Pancreas (tissue), 10 donors: ENCODE measurements at regions not wholly inside any gene's neighbourhood (a gene's known extent, or its start where the extent isn't known, plus 50 kb on each side); places are given as distances from the start of the nearest gene placed in this dataset.
"Not testable (repeated sequence)": the region's sequence is repeated elsewhere in the genome, so short reads cannot be mapped to it uniquely, and the experiment has no call there.

Source experiments
- ATAC-seq, 4 donors: fragments of 200-7000 bp; cut with Tn5 transposase; one replicate each; pipeline versions ENCODE4 v1.8.0 to v1.9.1; 2020; ENCODE audit warnings: mild to moderate bottlenecking in 4 of 4, moderate library complexity in 4 of 4
- DNase-seq, 6 donors: peaks; one replicate each; pipeline ENCODE4 v3.0.0-alpha.2; 2020
- FAIRE-seq: peaks from 2 replicates; lab custom pipeline; 2012; peaks lifted over from hg19 to GRCh38; lab: Jason Lieb, UNC
- H3K27ac ChIP-seq, 4 donors: fragments of 200-600 bp; sonication (generic); 1 replicate in 3 of 4; 2 replicates in 1 of 4; pipeline versions ENCODE4 v1.5.0 to v1.8.0; 2020
- H3K27me3 ChIP-seq, 4 donors: fragments of 200-600 bp; one replicate each; pipeline ENCODE4 v1.8.0; 2021
- H3K36me3 ChIP-seq, 3 donors: fragments of 200-600 bp; sonication (generic) in 1 of 3; one replicate each; pipeline versions ENCODE4 v1.5.0 to v1.8.0; 2020 to 2021
- H3K4me1 ChIP-seq, 3 donors: fragments of 200-600 bp; one replicate each; pipeline ENCODE4 v1.8.0; 2021
- H3K4me3 ChIP-seq, 4 donors: fragments of 200-600 bp; sonication (generic) in 2 of 4; one replicate each; pipeline versions ENCODE4 v1.5.0 to v1.8.0; 2020 to 2021
- H3K9me3 ChIP-seq, 4 donors: fragments of 200-600 bp; one replicate each; pipeline ENCODE4 v1.8.0; 2021
- WGBS, 2 donors: extraction: QIAGEN DNeasy Blood & Tissue Kit; methylation state at CpG; one replicate each; pipeline ENCODE4 v1.1.7; 2013; 5-methylcytosine and 5-hydroxymethylcytosine counted together
- intact Hi-C, 3 donors: fragments of 100-400 bp; cut with DNase I; formaldehyde crosslinking; loops; one replicate each; pipeline versions ENCODE4 v1.11.1 to v1.14.2; 2022
- TF ChIP-seq, protein P1 (sequence below), 4 donors: fragments of 200-600 bp; sonication (generic) in 3 of 4; IDR thresholded peaks; one replicate each; pipeline versions ENCODE4 v1.5.0 to v1.8.0; 2021; ENCODE audit warnings: antibody characterized with exemption in 4 of 4
- donor health status: healthy with polysubstance abuse.
- donor health status: DM: no; HTN: no; CAD: no; lungs with moderate emphysema.
- donor health status: DM: no; HTN: no; CAD: no.
- donor health status: control.
- donor health status: control.
- donor health status: Bipolar disorder and iron deficiency.
- donor health status: DM: yes; HTN: yes; CAD: no.
- donor health status: DM: no; HTN: no; CAD: no.
- donor health status: DM: no; HTN: no; CAD: no.
- donor health status: DM: yes; HTN: yes; CAD: no.

GRCh38 chr21:27548486-27548885, 581.6 kb upstream of the ADAMTS5 start:
- 65 to 72% methylated on average over 4 of the region's 4 CpGs for WGBS, 2 donors
- H3K27me3 ChIP-seq: no peaks in the 10 kb centered on the region
- H3K9me3 ChIP-seq: no peaks in the 10 kb centered on the region
- H3K27ac ChIP-seq: no peak overlapping the region
- H3K4me3 ChIP-seq: no peak overlapping the region
- intact Hi-C loops: no loop called here
- no peak for DNase-seq
- no peak for FAIRE-seq
- ATAC-seq: no peak
- TF ChIP-seq, protein P1, sequence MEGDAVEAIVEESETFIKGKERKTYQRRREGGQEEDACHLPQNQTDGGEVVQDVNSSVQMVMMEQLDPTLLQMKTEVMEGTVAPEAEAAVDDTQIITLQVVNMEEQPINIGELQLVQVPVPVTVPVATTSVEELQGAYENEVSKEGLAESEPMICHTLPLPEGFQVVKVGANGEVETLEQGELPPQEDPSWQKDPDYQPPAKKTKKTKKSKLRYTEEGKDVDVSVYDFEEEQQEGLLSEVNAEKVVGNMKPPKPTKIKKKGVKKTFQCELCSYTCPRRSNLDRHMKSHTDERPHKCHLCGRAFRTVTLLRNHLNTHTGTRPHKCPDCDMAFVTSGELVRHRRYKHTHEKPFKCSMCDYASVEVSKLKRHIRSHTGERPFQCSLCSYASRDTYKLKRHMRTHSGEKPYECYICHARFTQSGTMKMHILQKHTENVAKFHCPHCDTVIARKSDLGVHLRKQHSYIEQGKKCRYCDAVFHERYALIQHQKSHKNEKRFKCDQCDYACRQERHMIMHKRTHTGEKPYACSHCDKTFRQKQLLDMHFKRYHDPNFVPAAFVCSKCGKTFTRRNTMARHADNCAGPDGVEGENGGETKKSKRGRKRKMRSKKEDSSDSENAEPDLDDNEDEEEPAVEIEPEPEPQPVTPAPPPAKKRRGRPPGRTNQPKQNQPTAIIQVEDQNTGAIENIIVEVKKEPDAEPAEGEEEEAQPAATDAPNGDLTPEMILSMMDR (IDR thresholded peaks at IDR 0.05): no peak
- H3K36me3 ChIP-seq: no peaks in the 10 kb centered on the region
- peaks cover 0 to 11% (median 6%) of the 10 kb centered on the region in 3 donors for H3K4me1 ChIP-seq

DNA sequence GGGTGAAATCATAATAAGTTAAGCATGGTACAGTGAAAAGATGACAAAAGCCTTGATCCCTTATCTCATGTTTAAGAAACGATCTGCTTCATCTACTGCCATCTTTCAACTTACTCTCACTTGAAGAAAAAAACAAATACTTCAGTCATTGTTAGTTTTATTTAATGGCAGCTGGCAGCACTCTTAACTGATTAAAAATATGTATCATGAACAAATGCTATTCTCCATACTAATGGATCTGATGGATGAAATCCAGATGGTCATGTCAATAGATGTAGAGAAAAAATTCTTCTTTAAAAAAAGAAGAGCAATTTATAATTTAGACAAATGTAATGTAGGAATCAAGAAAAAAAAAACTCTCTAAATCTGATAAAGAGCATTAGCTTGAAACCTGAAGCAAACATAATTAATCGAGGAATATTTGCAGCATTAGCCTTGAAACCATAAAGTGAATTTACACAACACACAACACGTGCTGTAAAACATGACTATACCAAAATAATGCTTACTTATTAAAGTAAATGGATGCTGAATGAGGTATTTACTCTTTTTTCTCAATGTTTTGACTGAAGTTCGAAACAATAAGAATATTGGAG, 579.0 kb upstream of the ADAMTS5 start:
- WGBS, 2 donors: 55 to 64% methylated on average over 4 of the region's 4 CpGs
- DNase-seq (no peak), ATAC-seq (no peak), FAIRE-seq (no peak)
- no peak overlapping the region for H3K27ac ChIP-seq
- no peaks in the 10 kb centered on the region for H3K36me3 ChIP-seq
- TF ChIP-seq, protein P1 (IDR thresholded peaks at IDR 0.05): no peak
- no peaks in the 10 kb centered on the region for H3K9me3 ChIP-seq
- H3K27me3 ChIP-seq: no peaks in the 10 kb centered on the region
- peaks cover 0 to 11% (median 6%) of the 10 kb centered on the region in 3 donors for H3K4me1 ChIP-seq
- no peak overlapping the region for H3K4me3 ChIP-seq
- intact Hi-C loops: no loop called here

DNA sequence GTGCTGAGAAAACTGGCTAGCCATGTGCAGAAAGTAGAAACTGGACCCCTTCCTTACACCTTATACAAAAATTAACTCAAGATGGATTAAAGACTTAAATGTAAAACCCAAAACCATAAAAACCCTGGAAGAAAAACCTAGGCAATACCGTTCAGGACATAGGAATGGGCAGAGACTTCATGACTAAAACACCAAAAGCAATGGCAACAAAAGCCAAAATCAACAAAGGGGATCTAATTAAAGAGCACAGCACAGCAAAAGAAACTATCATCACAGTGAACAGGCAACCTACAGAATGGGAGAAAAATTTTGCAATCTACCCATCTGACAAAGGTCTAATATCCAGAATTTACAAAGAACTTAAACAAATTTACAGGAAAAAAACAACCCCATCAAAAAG, 575.2 kb upstream of the ADAMTS5 start:
- DNase-seq, H3K9me3 ChIP-seq, ATAC-seq, H3K4me3 ChIP-seq, H3K27ac ChIP-seq, intact Hi-C loops, FAIRE-seq, H3K36me3 ChIP-seq, H3K27me3 ChIP-seq, H3K4me1 ChIP-seq: not testable (repeated sequence)
- 64 to 75% methylated on average over 1 of the region's 1 CpG for WGBS, 2 donors

GRCh38 chr21:27536319-27536718, 569.4 kb upstream of the ADAMTS5 start:
- H3K27me3 ChIP-seq: no peaks in the 10 kb centered on the region
- 82 to 90% methylated on average over 3 of the region's 3 CpGs for WGBS, 2 donors
- TF ChIP-seq, protein P1 (IDR thresholded peaks at IDR 0.05): no peak

GRCh38 chr21:27535188-27535587, 568.3 kb upstream of the ADAMTS5 start:
- WGBS, 2 donors: 96 to 99% methylated on average over 4 of the region's 4 CpGs

More at GRCh38 chr21:27536319-27536718, 569.4 kb upstream of the ADAMTS5 start:
- DNase-seq: no peak
- ATAC-seq: no peak
- H3K9me3 ChIP-seq: no peaks in the 10 kb centered on the region
- no peak for FAIRE-seq
- no peak overlapping the region for H3K4me3 ChIP-seq
- no peak overlapping the region for H3K27ac ChIP-seq
- intact Hi-C loops: no loop called here
- no peaks in the 10 kb centered on the region for H3K36me3 ChIP-seq
- no peaks in the 10 kb centered on the region for H3K4me1 ChIP-seq

More at GRCh38 chr21:27535188-27535587, 568.3 kb upstream of the ADAMTS5 start:
- DNase-seq (no peak), ATAC-seq (no peak), FAIRE-seq (no peak)
- H3K36me3 ChIP-seq: no peaks in the 10 kb centered on the region
- no peaks in the 10 kb centered on the region for H3K9me3 ChIP-seq
- intact Hi-C loops: no loop called here
- no peak overlapping the region for H3K4me3 ChIP-seq
- H3K4me1 ChIP-seq: no peaks in the 10 kb centered on the region
- no peak overlapping the region for H3K27ac ChIP-seq
- no peaks in the 10 kb centered on the region for H3K27me3 ChIP-seq
- TF ChIP-seq, protein P1 (IDR thresholded peaks at IDR 0.05): no peak
